Eye (tissue), 1 donor: ENCODE measurements at regions not wholly inside any gene's neighbourhood (a gene's known extent, or its start where the extent isn't known, plus 50 kb on each side); places are given as distances from the start of the nearest gene placed in this dataset.

ENCODE experiments used
- DNase-seq: peaks from one replicate; pipeline ENCODE4 v3.0.0-alpha.2; 2015

GRCh38 chr11:70612459-70613141, 214.3 kb downstream of the CTTN start:
- DNase-seq: no peak

GRCh38 chr11:70614034-70614681, 215.8 kb downstream of the CTTN start:
- no peak for DNase-seq

DNA sequence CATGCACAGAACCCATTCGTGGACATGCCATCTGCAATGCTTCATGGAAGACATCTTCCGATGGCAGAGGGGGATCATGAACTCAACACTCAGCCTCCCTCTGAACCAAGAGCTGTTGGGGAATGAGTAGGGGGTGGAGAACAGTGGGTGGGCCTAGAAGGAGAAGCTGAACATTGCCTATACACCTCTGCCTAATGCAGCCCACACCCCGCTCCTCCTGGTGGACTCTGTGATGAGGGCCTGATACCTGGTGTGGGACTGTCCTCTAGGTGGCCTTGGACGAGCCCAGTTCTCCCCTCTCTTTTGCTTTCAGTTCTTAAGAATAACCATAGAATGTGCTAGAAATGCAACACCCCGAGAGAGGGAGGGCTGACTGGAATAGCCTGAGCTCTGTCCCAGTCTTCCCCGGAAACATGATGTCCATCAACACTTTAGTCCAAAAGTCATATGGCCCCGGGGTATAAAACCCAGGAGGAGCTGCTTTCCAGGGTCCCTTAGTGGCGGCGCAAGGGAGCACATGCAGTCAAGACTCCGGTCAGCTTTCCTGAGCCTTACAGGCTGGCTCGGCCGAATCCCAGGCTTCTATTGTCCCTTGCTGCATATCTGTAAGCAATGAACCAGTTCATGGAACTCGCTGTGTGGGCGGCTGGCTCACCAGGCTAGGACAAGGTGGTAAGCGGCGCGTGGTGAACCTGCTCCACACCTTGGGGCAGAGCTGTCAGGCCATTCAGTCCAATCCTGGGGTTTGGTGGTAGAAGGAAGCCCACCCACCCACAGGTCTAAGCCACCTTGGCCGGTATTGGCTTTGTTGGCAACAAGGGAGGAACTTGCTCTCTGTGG, 216.9 kb downstream of the CTTN start:
- DNase-seq: no peak

DNA sequence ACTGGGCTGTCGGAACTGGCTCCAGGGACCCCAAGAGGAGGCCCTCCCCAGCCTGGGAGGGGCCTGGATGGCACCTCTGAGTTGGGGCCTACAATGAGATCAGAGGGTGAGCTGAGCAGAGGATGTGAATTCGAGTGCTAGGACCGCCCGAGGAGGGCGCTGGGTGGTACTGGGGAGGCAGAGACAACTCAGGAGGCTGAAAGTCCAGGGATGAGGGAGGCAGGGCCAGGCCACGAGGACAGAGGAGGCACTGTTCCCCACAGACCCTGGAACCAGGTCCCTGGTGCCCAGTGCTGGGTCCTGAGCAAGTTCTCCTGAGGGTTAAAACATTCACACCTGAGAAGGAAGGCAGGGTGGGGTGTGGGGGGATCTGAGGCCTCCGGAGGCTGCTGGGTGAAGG, 218.0 kb downstream of the CTTN start:
- no peak for DNase-seq

- DNase-seq: peak; percentile 59
Measured at GRCh38 chr11:70616938-70617654, 218.8 kb downstream of the CTTN start.

- peak; percentile 76 for DNase-seq
Measured at GRCh38 chr11:70618431-70619101, 220.2 kb downstream of the CTTN start.

GRCh38 chr11:70619591-70619990, 221.3 kb downstream of the CTTN start:
- DNase-seq: no peak

- DNase-seq: no peak
Measured at GRCh38 chr11:70620510-70621184, 222.3 kb downstream of the CTTN start.

- no peak for DNase-seq
Measured at GRCh38 chr11:70621241-70621640, 222.9 kb downstream of the CTTN start.

DNA sequence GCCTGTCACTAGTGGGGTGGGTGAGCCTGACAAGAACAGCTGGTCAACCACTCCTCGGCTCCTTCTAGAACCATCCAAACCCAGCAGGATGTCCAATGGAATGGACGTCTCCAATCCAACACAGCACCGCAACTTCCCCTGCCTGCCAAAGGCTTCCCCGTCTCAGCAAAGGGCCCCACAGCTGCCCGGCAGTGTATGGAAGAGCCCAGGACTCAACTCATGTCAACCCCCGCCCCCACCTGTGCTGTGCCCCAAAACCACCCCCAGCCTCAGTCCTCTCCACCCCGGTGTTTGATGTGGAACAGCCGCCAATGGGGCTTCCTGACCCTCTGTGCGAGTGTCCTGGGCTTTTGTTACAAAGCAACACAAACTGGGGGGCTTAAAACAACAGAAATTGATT, 223.8 kb downstream of the CTTN start:
- DNase-seq: no peak

DNA sequence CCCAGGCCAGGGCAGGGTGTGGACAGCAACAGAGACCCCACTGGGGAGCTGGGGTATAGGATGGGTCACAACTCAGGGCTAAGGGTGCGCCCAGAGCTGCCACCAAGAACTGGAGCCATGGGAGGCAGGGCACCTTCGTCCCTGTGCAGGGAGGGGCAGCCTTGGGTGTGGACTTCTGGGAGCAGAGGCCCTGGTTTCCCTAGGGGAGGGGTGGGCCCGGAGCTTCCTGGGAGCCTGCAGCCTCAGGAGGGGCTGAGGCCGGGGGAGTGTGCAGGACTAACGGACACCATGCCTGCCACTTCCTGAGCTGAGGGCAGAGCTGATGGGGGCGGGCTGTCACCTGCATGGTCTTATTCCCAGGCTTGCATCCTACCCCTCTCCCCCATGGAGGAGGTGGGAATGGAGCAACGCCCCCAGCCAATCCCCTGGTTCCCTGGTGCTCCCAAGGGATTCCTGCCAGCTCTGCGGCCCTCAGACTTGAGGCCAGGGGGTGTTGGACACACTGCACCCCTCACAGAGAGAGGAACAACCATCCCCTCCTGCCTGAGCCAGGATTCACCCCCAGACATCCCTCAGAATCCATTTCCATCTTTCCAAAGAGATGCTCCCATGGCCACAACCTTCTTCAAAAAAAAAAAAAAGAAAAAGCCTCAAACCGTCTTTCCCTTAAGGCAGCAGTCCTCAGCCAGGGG, 225.7 kb downstream of the CTTN start:
- no peak for DNase-seq

DNA sequence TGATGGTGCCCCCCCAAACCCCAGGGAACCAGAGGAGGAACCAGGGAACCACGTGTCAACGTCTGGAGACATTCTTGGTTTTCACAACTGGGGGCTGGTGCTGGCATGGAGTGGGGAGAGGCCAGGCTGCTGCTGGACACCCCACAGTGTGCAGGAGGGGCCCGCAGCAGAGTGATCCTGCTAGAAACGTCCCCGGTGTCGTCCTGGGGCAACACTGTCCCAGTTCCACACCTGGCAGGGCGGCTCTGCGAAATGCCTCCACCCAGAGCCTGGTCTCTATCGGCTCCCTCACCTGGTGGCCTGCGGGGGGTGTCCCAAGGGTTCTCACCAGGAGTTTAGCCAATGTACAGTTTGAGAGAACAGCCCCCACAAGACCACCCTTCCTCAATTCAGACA, 226.3 kb downstream of the CTTN start:
- DNase-seq: no peak

- DNase-seq: no peak
Measured at GRCh38 chr11:70625051-70625450, 226.7 kb downstream of the CTTN start.

- DNase-seq: peak; percentile 77
Measured at GRCh38 chr11:70625582-70626518, 227.5 kb downstream of the CTTN start.

- no peak for DNase-seq
Measured at GRCh38 chr11:70627219-70627618, 228.9 kb downstream of the CTTN start.

- no peak for DNase-seq
Measured at GRCh38 chr11:70628176-70628854, 230.0 kb downstream of the CTTN start.

DNA sequence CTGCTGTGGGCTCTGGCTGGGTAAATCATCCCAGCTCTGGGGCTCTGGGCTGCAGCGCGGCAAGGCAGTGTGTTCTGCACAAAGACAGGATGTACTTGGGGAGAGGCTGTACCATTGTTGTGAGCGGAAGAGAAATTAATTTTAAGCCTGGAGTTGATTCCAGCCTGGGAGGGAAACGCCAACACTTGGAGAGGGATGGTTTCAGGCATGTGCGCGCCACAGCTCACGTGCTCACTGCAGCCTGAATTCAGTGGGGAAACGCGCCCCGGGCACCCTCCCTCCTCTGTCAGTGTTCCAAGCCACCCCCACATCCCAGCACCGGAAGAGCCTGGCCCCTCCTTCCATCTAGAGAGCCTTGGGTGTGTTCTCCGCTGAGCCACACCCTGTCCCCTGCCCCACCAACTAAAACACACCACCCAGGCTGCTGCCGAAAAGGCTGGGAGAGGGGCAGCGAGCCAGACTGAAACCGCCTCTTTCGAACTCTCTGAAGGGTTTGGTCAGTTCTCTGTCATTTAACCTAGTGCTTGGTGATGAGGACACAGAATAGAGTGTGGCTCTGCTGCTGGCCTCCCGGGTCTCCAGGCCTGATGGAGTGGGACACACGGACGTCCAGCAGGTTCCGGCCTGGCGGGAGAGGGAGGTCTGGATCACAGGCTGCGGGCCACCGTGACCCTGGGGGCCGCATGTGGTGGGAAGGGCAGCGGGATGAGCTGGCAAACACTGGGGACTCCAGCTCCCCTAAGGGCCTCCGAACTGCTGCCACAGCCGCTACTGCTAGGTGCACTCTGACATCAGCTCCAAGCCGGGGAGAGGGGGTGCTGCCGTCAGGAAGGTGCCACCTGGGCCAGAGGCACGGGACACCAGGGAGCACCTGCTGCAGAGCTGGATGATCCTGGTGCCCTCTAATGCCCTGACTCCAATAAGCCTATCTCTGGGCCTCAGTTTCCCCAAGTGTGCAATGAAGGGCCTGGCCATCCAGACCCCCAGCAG, 230.8 kb downstream of the CTTN start:
- DNase-seq: peak; percentile 68

- no peak for DNase-seq
Measured at GRCh38 chr11:70630068-70630467, 231.7 kb downstream of the CTTN start.
